H1 (cell line): ENCODE measurements at regions not wholly inside any gene's neighbourhood (a gene's known extent, or its start where the extent isn't known, plus 50 kb on each side); places are given as distances from the start of the nearest gene placed in this dataset.

ENCODE experiments used
- CTCF ChIA-PET: fragments of 300-600 bp; sonication (Branson Sonifier 250); formaldehyde crosslinking; loops from one replicate; lab custom pipeline; 2021; ENCODE audit not compliant: partially characterized antibody; lab: Charles Lee
- POLR2A ChIA-PET: fragments of 300-600 bp; sonication (Branson Sonifier 250); formaldehyde crosslinking; loops from one replicate; lab custom pipeline; 2021; ENCODE audit warnings: inconsistent platforms; ENCODE audit not compliant: partially characterized antibody; lab: Charles Lee
- DNase-seq, 2 experiments: peaks; one replicate each; pipeline versions ENCODE4 v3.0.0 to v3.0.0-alpha.2; 2010 to 2022; ENCODE audit warnings: low spot score in 2 of 2, low read depth in 1 of 2, mixed read lengths in 1 of 2
- FAIRE-seq: peaks from 2 replicates; lab custom pipeline; 2011; peaks lifted over from hg19 to GRCh38; lab: Jason Lieb, UNC
- H2AFZ ChIP-seq: 2 replicates; pipeline ENCODE4 v1.8.1; 2012; ENCODE audit warnings: low read length, inconsistent platforms
- H2AK5ac ChIP-seq: 2 replicates; pipeline ENCODE4 v1.6.1; 2013; ENCODE audit warnings: low read depth, low read length
- H2BK120ac ChIP-seq: replicated peaks from 2 replicates; pipeline ENCODE3; 2013; ENCODE audit warnings: low read depth, low read length, inconsistent platforms
- H2BK12ac ChIP-seq: 2 replicates; pipeline ENCODE4 v1.6.1; 2013; ENCODE audit warnings: low read depth, low read length
- H2BK15ac ChIP-seq: 2 replicates; pipeline ENCODE4 v1.6.1; 2013; ENCODE audit warnings: low read length
- H2BK20ac ChIP-seq: 2 replicates; pipeline ENCODE4 v1.6.1; 2013; ENCODE audit warnings: low read length
- H2BK5ac ChIP-seq: 2 replicates; pipeline ENCODE4 v1.6.1; 2013; ENCODE audit warnings: low read depth, low read length
- H3K14ac ChIP-seq: 2 replicates; pipeline ENCODE4 v1.6.1; 2013; ENCODE audit warnings: inconsistent platforms; ENCODE audit not compliant: insufficient read length
- H3K18ac ChIP-seq: 2 replicates; pipeline ENCODE4 v1.6.1; 2013; ENCODE audit warnings: low read length; ENCODE audit errors: extremely low read depth
- H3K23ac ChIP-seq: 2 replicates; pipeline ENCODE4 v1.6.1; 2013; ENCODE audit warnings: inconsistent platforms; ENCODE audit not compliant: insufficient read length
- H3K23me2 ChIP-seq: 2 replicates; pipeline ENCODE4 v1.6.1; 2013; ENCODE audit warnings: low read depth, low read length
- H3K27ac ChIP-seq: 2 replicates; pipeline ENCODE4 v1.6.1; 2011; ENCODE audit warnings: low read depth, low read length, inconsistent platforms
- H3K27me3 ChIP-seq, 4 experiments: replicated peaks in 1 of 4; 1 replicate in 1 of 4; 2 replicates in 3 of 4; pipeline versions ENCODE4 v1.6.1 to v1.8.1; 2011 to 2013; ENCODE audit warnings: low read length in 3 of 4, mild to moderate bottlenecking in 3 of 4, inconsistent platforms in 2 of 4, mixed read lengths in 2 of 4, moderate library complexity in 1 of 4; ENCODE audit not compliant: control insufficient read depth in 3 of 4, insufficient read depth in 3 of 4; ENCODE audit errors: extremely low read depth in 1 of 4
- H3K36me3 ChIP-seq, 4 experiments: 2 replicates each; pipeline versions ENCODE4 v1.6.1 to v1.8.1; 2011 to 2013; ENCODE audit warnings: mild to moderate bottlenecking in 4 of 4, low read length in 3 of 4, moderate library complexity in 2 of 4, control low read depth in 1 of 4, inconsistent platforms in 1 of 4; ENCODE audit not compliant: insufficient read depth in 4 of 4, control insufficient read depth in 2 of 4
- H3K4ac ChIP-seq: replicated peaks from 2 replicates; pipeline ENCODE3; 2013; ENCODE audit warnings: low read length, low read depth, mixed read lengths, inconsistent platforms; ENCODE audit not compliant: insufficient read length
- H3K4me1 ChIP-seq, 4 experiments: replicated peaks in 1 of 4; 1 replicate in 1 of 4; 2 replicates in 3 of 4; pipeline versions ENCODE4 v1.6.1 to v1.8.1; 2011 to 2013; ENCODE audit warnings: low read length in 3 of 4, inconsistent platforms in 2 of 4, mixed read lengths in 1 of 4; ENCODE audit not compliant: insufficient read depth in 4 of 4, control insufficient read depth in 3 of 4
- H3K4me2 ChIP-seq, 2 experiments: 2 replicates each; pipeline versions ENCODE4 v1.6.1 to v1.8.1; 2011 to 2013; ENCODE audit warnings: low read depth in 2 of 2, low read length in 2 of 2, control low read depth in 1 of 2, inconsistent platforms in 1 of 2, mild to moderate bottlenecking in 1 of 2; ENCODE audit not compliant: insufficient read depth in 1 of 2
- H3K4me3 ChIP-seq, 4 experiments: fragments of 200-600, 300-600 bp in 1 of 4; sonication (generic), shearing (Covaris generic), sonication (Bioruptor Twin) in 1 of 4; 2 replicates each; pipeline versions ENCODE4 v1.5.1 to v1.8.1; 2011 to 2016; ENCODE audit warnings: low read length in 4 of 4, low read depth in 3 of 4, control low read depth in 2 of 4, inconsistent platforms in 2 of 4, mild to moderate bottlenecking in 2 of 4, mixed read lengths in 1 of 4, moderate library complexity in 1 of 4; ENCODE audit not compliant: insufficient read depth in 2 of 4; ENCODE audit errors: extremely low read depth in 1 of 4
- H3K56ac ChIP-seq: replicated peaks from 2 replicates; pipeline ENCODE3; 2013; ENCODE audit warnings: low read depth, mild to moderate bottlenecking, mixed read lengths, low read length, inconsistent platforms; ENCODE audit not compliant: insufficient read length
- H3K79me1 ChIP-seq: 2 replicates; pipeline ENCODE4 v1.6.1; 2013; ENCODE audit warnings: low read depth, low read length, control low read depth
- H3K79me2 ChIP-seq, 2 experiments: 2 replicates each; pipeline versions ENCODE4 v1.6.1 to v1.8.1; 2012 to 2013; ENCODE audit warnings: low read length in 2 of 2, mild to moderate bottlenecking in 2 of 2, inconsistent platforms in 1 of 2; ENCODE audit not compliant: insufficient read depth in 2 of 2, control insufficient read depth in 1 of 2
- H3K9ac ChIP-seq, 4 experiments: replicated peaks in 1 of 4; 1 replicate in 1 of 4; 2 replicates in 3 of 4; pipeline versions ENCODE4 v1.6.1 to v1.8.1; 2011 to 2013; ENCODE audit warnings: low read depth in 3 of 4, low read length in 3 of 4, control low read depth in 2 of 4, mild to moderate bottlenecking in 2 of 4, moderate library complexity in 2 of 4, inconsistent platforms in 1 of 4; ENCODE audit errors: extremely low read depth in 1 of 4
- H3K9me3 ChIP-seq, 2 experiments: 2 replicates each; pipeline versions ENCODE4 v1.6.1 to v1.8.1; 2012 to 2013; ENCODE audit warnings: mild to moderate bottlenecking in 2 of 2, moderate library complexity in 2 of 2, control low read depth in 1 of 2, inconsistent platforms in 1 of 2, low read depth in 1 of 2, low read length in 1 of 2, mixed read lengths in 1 of 2; ENCODE audit not compliant: insufficient read depth in 2 of 2
- H4K20me1 ChIP-seq, 2 experiments: replicated peaks in 1 of 2; 2 replicates each; pipeline versions ENCODE3 to v1.8.1; 2011 to 2013; ENCODE audit warnings: inconsistent platforms in 2 of 2, low read length in 2 of 2, mild to moderate bottlenecking in 1 of 2; ENCODE audit not compliant: insufficient read depth in 2 of 2, control insufficient read depth in 1 of 2
- H4K5ac ChIP-seq: 2 replicates; pipeline ENCODE4 v1.6.1; 2013; ENCODE audit warnings: low read length, low read depth, mixed read lengths, inconsistent platforms; ENCODE audit not compliant: insufficient read length
- H4K8ac ChIP-seq: 2 replicates; pipeline ENCODE4 v1.8.0; 2013; ENCODE audit warnings: mild to moderate bottlenecking, moderate library complexity, low read length, inconsistent platforms; ENCODE audit not compliant: insufficient read depth; ENCODE audit errors: extremely low read depth
- H4K91ac ChIP-seq: replicated peaks from 2 replicates; pipeline ENCODE3; 2013; ENCODE audit warnings: low read length, mixed read lengths, inconsistent platforms; ENCODE audit not compliant: insufficient read length
- ATF3 ChIP-seq: IDR thresholded peaks from 2 replicates; pipeline ENCODE4 v1.6.1; 2011; ENCODE audit warnings: low read depth, mild to moderate bottlenecking, low read length; ENCODE audit not compliant: insufficient read depth
- CBX5 ChIP-seq: fragments of 300-800, 300-1000 bp; sonication (generic); IDR thresholded peaks from 2 replicates; pipeline ENCODE4 v1.7.1; 2016; ENCODE audit warnings: antibody characterized with exemption, low read length, low read depth
- EZH2 ChIP-seq: fragments of 200-600 bp; sonication (generic); IDR thresholded peaks from 2 replicates; pipeline ENCODE4 v1.7.1; 2012; ENCODE audit warnings: low read depth, mild to moderate bottlenecking, moderate library complexity, low read length, inconsistent platforms; ENCODE audit not compliant: severe bottlenecking
- KDM4A ChIP-seq: IDR thresholded peaks from one replicate; pipeline ENCODE4 v1.7.1; 2012; ENCODE audit warnings: low read depth, mild to moderate bottlenecking, moderate library complexity, low read length, inconsistent platforms; ENCODE audit not compliant: severe bottlenecking
- PHF8 ChIP-seq: fragments of 200-600 bp; sonication (generic); conservative IDR thresholded peaks from 2 replicates; pipeline ENCODE4 v1.7.1; 2012; ENCODE audit warnings: low read depth, mild to moderate bottlenecking, inconsistent platforms, low read length, moderate library complexity
- RBBP5 ChIP-seq: IDR thresholded peaks from 2 replicates; pipeline ENCODE4 v1.7.1; 2012; ENCODE audit warnings: low read depth, mild to moderate bottlenecking, inconsistent platforms, low read length, moderate library complexity, borderline replicate concordance
- RFX5 ChIP-seq: IDR thresholded peaks from 2 replicates; pipeline ENCODE4 v1.6.1; 2011; ENCODE audit warnings: low read depth, low read length, improper control_type of control experiment, borderline replicate concordance
- RNF2 ChIP-seq: fragments of 200-900, 300-1000 bp; sonication (generic); IDR thresholded peaks from 2 replicates; pipeline ENCODE4 v1.7.1; 2016; ENCODE audit warnings: borderline replicate concordance, low read depth, mild to moderate bottlenecking, antibody characterized with exemption, low read length; ENCODE audit not compliant: poor library complexity, severe bottlenecking; ENCODE audit errors: missing control alignments
- SUZ12 ChIP-seq: fragments of 200-600 bp; sonication (generic); IDR thresholded peaks from 2 replicates; pipeline ENCODE4 v1.6.1; 2012; ENCODE audit warnings: mild to moderate bottlenecking, inconsistent platforms, low read length, moderate library complexity, mixed read lengths
- TAF1 ChIP-seq: IDR thresholded peaks from 2 replicates; pipeline ENCODE4 v1.6.1; 2011; ENCODE audit warnings: mild to moderate bottlenecking, low read depth, low read length
- TBP ChIP-seq: IDR thresholded peaks from 2 replicates; pipeline ENCODE4 v1.6.1; 2011; ENCODE audit warnings: low read depth, low read length, improper control_type of control experiment
- WGBS, 2 experiments: shearing (Covaris generic) in 1 of 2; methylation state at CpG; one replicate each; pipeline versions ENCODE4 v1.1.6 to v1.1.7; 2013 to 2015; ENCODE audit warnings: low lambda C conversion rate in 2 of 2, mixed read lengths in 2 of 2, inconsistent platforms in 1 of 2, low coverage in 1 of 2, missing lambda C conversion rate in 1 of 2; ENCODE audit not compliant: insufficient replicate concordance in 2 of 2, insufficient coverage in 1 of 2, insufficient read length in 1 of 2; ENCODE audit errors: extremely low coverage in 1 of 2, missing lambda C conversion rate in 1 of 2; 5-methylcytosine and 5-hydroxymethylcytosine counted together

DNA sequence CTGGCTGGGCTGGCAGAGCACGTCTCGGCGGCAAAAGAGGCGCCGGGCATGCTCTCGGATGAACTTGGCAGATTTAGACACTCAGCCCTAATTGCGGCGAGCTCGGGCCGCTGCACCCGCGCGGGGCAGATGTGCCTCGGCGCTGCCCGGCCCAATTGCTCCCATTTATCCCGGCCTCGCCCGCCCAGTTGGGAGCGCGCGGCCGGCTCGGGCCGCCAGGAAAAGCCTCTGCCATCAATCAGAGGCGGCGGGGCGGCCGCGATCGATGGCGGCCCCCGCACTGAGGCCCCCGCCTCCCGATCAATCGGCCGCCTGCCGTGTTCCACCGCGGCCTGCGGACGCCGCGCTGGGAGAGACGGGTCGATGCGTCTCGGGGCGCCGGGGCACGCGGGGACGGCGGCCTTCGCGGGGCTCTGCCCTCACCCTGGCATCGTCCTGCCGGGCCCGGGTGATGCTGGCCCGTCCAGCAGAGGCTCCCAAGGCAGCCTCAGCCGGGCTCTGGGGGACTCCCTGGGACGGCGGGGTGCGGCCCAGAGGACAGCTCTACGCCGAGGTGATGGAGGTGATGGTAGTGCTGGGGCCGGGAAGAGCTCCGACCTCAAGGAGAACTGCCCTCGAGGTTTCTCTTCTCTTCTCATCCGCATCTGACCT is 200.9 kb upstream of the N4BP1 start:
- DNase-seq (peak in 1 of 2 experiments; percentile 66), FAIRE-seq (no peak)
- Histone ChIP-seq H4K8ac (no peak overlapping the region), H3K56ac (no peak overlapping the region), H3K4me2 (peak overlapping the region; percentile 74 to 77), H3K9me3 (no peaks in the 10 kb centered on the region), H2BK20ac (no peak overlapping the region), H3K23me2 (peaks cover 14% of the 10 kb centered on the region; the same call in 1 of the 2 replicates), H3K23ac (no peak overlapping the region), H2AK5ac (no peak overlapping the region), H2BK5ac (no peak overlapping the region; the same call in 1 of the 2 replicates), H3K36me3 (no peaks in the 10 kb centered on the region), H3K9ac (no peak overlapping the region), H3K4ac (no peak overlapping the region), H3K79me2 (no peaks in the 10 kb centered on the region), H3K27me3 (peaks cover 13 to 35% (median 33%) of the 10 kb centered on the region in 4 experiments), H2AFZ (peak overlapping the region; percentile 80), H3K14ac (no peak overlapping the region), H2BK120ac (no peak overlapping the region), H3K27ac (no peak overlapping the region), H3K18ac (peak overlapping the region; percentile 42; the same call in 1 of the 2 replicates), H3K4me3 (peak overlapping the region; percentile 36 to 65 (median 53)), H2BK15ac (no peak overlapping the region), H3K4me1 (peaks cover 0 to 3% (median 1%) of the 10 kb centered on the region in 4 experiments; a peak in 2 of 7 replicates), H4K91ac (peak overlapping the region; percentile 25), H3K79me1 (no peaks in the 10 kb centered on the region), H2BK12ac (no peak overlapping the region), H4K5ac (no peak overlapping the region), H4K20me1 (no peaks in the 10 kb centered on the region)
- POLR2A ChIA-PET: interaction anchor here (1.0 to 1.3 kb wide), 2 partner anchors 15 to 21 kb away, joined by 4 read pairs; no protein-coding TSS in a partner anchor
- CTCF ChIA-PET: interaction anchor here (0.8 to 2.4 kb wide), 6 partner anchors 10 to 188 kb away, joined by 3 to 7 read pairs (median 4); no protein-coding TSS in a partner anchor
- WGBS, 2 experiments: 7% methylated on average over 22 of the region's 70 CpGs; no CpG with 5 or more reads in 1 of the 2 experiments
- TF ChIP-seq TBP (0 out of 2 replicates have a peak, but pooled peaks have one; percentile 12), RNF2 (peak; percentile 44), RBBP5 (0 out of 2 replicates have a peak, but pooled peaks have one; percentile 39), ATF3 (no peak), RFX5 (no peak), SUZ12 (peak; percentile 87), PHF8 (peak; percentile 41; the same call in 1 of the 2 replicates), TAF1 (peak; percentile 17; the same call in 1 of the 2 replicates), CBX5 (no peak), EZH2 (peak; percentile 83), KDM4A (peak; percentile 96)
